H9 (cell line): ENCODE measurements at regions not wholly inside any gene's neighbourhood (a gene's known extent, or its start where the extent isn't known, plus 50 kb on each side); places are given as distances from the start of the nearest gene placed in this dataset.

Experiments used
- DNase-seq: peaks from one replicate; pipeline ENCODE4 v3.0.0-alpha.2; 2017
- H2AFZ ChIP-seq: one replicate; pipeline ENCODE4 v1.6.1; 2013; ENCODE audit warnings: mild to moderate bottlenecking, low read length, control low read depth, moderate library complexity
- H2AK5ac ChIP-seq: 2 replicates; pipeline ENCODE4 v1.6.1; 2013; ENCODE audit warnings: low read length, control low read depth, mixed read lengths; ENCODE audit not compliant: insufficient read length
- H2BK120ac ChIP-seq: one replicate; pipeline ENCODE4 v1.6.1; 2013; ENCODE audit warnings: low read depth, mild to moderate bottlenecking, low read length, control low read depth, inconsistent platforms; ENCODE audit not compliant: poor library complexity, severe bottlenecking
- H2BK12ac ChIP-seq: 2 replicates; pipeline ENCODE4 v1.6.1; 2013; ENCODE audit warnings: low read length, control low read depth, mixed read lengths, low read depth; ENCODE audit not compliant: insufficient read length
- H2BK15ac ChIP-seq: 2 replicates; pipeline ENCODE4 v1.6.1; 2013; ENCODE audit warnings: low read depth, low read length, control low read depth
- H2BK20ac ChIP-seq: one replicate; pipeline ENCODE4 v1.6.1; 2013; ENCODE audit warnings: low read depth, mild to moderate bottlenecking, low read length, control low read depth, inconsistent platforms; ENCODE audit not compliant: poor library complexity, severe bottlenecking
- H2BK5ac ChIP-seq: 2 replicates; pipeline ENCODE4 v1.6.1; 2013; ENCODE audit warnings: low read length, control low read depth, mixed read lengths; ENCODE audit not compliant: insufficient read length
- H3K14ac ChIP-seq: 2 replicates; pipeline ENCODE4 v1.6.1; 2013; ENCODE audit warnings: low read length, control low read depth; ENCODE audit not compliant: insufficient read depth
- H3K18ac ChIP-seq: 2 replicates; pipeline ENCODE4 v1.6.1; 2013; ENCODE audit warnings: low read depth, mild to moderate bottlenecking, mixed read lengths, low read length, control low read depth; ENCODE audit not compliant: insufficient read length
- H3K23ac ChIP-seq: 2 replicates; pipeline ENCODE4 v1.6.1; 2013; ENCODE audit warnings: low read length, control low read depth, mixed read lengths, low read depth; ENCODE audit not compliant: insufficient read length
- H3K23me2 ChIP-seq: 2 replicates; pipeline ENCODE4 v1.6.1; 2013; ENCODE audit warnings: low read depth, mild to moderate bottlenecking, mixed read lengths, low read length, control low read depth; ENCODE audit not compliant: insufficient read length, poor library complexity, severe bottlenecking
- H3K27ac ChIP-seq: 2 replicates; pipeline ENCODE4 v1.5.1; 2013; ENCODE audit warnings: low read length, control low read depth, mixed read lengths, low read depth; ENCODE audit not compliant: insufficient read length
- H3K27me3 ChIP-seq: 2 replicates; pipeline ENCODE4 v1.6.1; 2013; ENCODE audit warnings: low read length, control low read depth, inconsistent platforms; ENCODE audit not compliant: insufficient read depth
- H3K4ac ChIP-seq: 2 replicates; pipeline ENCODE4 v1.6.1; 2013; ENCODE audit warnings: low read depth, mild to moderate bottlenecking, control low read depth, inconsistent platforms, low read length, moderate library complexity
- H3K4me1 ChIP-seq: 2 replicates; pipeline ENCODE4 v1.6.1; 2013; ENCODE audit warnings: low read length, control low read depth, inconsistent platforms; ENCODE audit not compliant: insufficient read depth
- H3K4me2 ChIP-seq: 2 replicates; pipeline ENCODE4 v1.6.1; 2013; ENCODE audit warnings: low read length, control low read depth, mixed read lengths; ENCODE audit not compliant: insufficient read length, insufficient read depth
- H3K56ac ChIP-seq: 2 replicates; pipeline ENCODE4 v1.6.1; 2013; ENCODE audit warnings: low read depth, mild to moderate bottlenecking, mixed read lengths, low read length, control low read depth; ENCODE audit not compliant: insufficient read length
- H3K79me1 ChIP-seq: 2 replicates; pipeline ENCODE4 v1.6.1; 2013; ENCODE audit warnings: low read depth, mild to moderate bottlenecking, moderate library complexity, low read length, control low read depth, inconsistent platforms; ENCODE audit not compliant: insufficient read depth, poor library complexity, severe bottlenecking
- H3K79me2 ChIP-seq: 2 replicates; pipeline ENCODE4 v1.6.1; 2013; ENCODE audit warnings: low read length, control low read depth, inconsistent platforms; ENCODE audit not compliant: insufficient read depth
- H3K9ac ChIP-seq: 2 replicates; pipeline ENCODE4 v1.6.1; 2013; ENCODE audit warnings: low read length, control low read depth, mixed read lengths; ENCODE audit not compliant: insufficient read length; ENCODE audit errors: extremely low read depth
- H3K9me3 ChIP-seq: one replicate; pipeline ENCODE4 v1.6.1; 2013; ENCODE audit warnings: low read depth, low read length, inconsistent platforms; ENCODE audit not compliant: control insufficient read depth
- H3T11ph ChIP-seq: one replicate; pipeline ENCODE4 v1.6.1; 2013; ENCODE audit warnings: mild to moderate bottlenecking, low read length, control low read depth, inconsistent platforms
- H4K20me1 ChIP-seq: one replicate; pipeline ENCODE4 v1.6.1; 2013; ENCODE audit not compliant: control insufficient read depth, insufficient read length, insufficient read depth
- H4K5ac ChIP-seq: 2 replicates; pipeline ENCODE4 v1.6.1; 2013; ENCODE audit warnings: low read depth, mild to moderate bottlenecking, mixed read lengths, low read length, control low read depth; ENCODE audit not compliant: insufficient read length
- H4K8ac ChIP-seq: replicated peaks from 2 replicates; pipeline ENCODE4 v1.6.1; 2013; ENCODE audit warnings: low read length, control low read depth, mixed read lengths, low read depth; ENCODE audit not compliant: insufficient read length
- H4K91ac ChIP-seq: 2 replicates; pipeline ENCODE4 v1.6.1; 2013; ENCODE audit warnings: low read depth, mild to moderate bottlenecking, moderate library complexity, mixed read lengths, low read length, control low read depth; ENCODE audit not compliant: insufficient read length
- H3K27ac Mint-ChIP-seq, 3 experiments: 2 replicates in 2 of 3; 3 replicates in 1 of 3; pipeline ENCODE4 v1.8.0; 2020 to 2021; ENCODE audit warnings: mixed read lengths in 3 of 3, mild to moderate bottlenecking in 1 of 3, moderate library complexity in 1 of 3
- H3K27me3 Mint-ChIP-seq: 2 replicates; pipeline ENCODE4 v1.8.0; 2021; ENCODE audit warnings: low read depth, mild to moderate bottlenecking, moderate library complexity, mixed read lengths
- H3K36me3 Mint-ChIP-seq, 3 experiments: 2 replicates in 2 of 3; 3 replicates in 1 of 3; pipeline ENCODE4 v1.8.0; 2020 to 2021; ENCODE audit warnings: low read depth in 3 of 3, mixed read lengths in 3 of 3; ENCODE audit not compliant: insufficient read depth in 1 of 3
- H3K4me1 Mint-ChIP-seq, 2 experiments: 2 replicates each; pipeline ENCODE4 v1.8.0; 2020; ENCODE audit warnings: mixed read lengths in 2 of 2
- H3K4me3 Mint-ChIP-seq, 2 experiments: 2 replicates in 1 of 2; 3 replicates in 1 of 2; pipeline ENCODE4 v1.8.0; 2020 to 2021; ENCODE audit warnings: mild to moderate bottlenecking in 2 of 2, mixed read lengths in 2 of 2, moderate library complexity in 1 of 2
- H3K9me3 Mint-ChIP-seq, 2 experiments: 2 replicates in 1 of 2; 3 replicates in 1 of 2; pipeline ENCODE4 v1.8.0; 2020; ENCODE audit warnings: mild to moderate bottlenecking in 2 of 2, mixed read lengths in 2 of 2, moderate library complexity in 1 of 2
- CTCF ChIP-seq: fragments of 200-600 bp; sonication (generic); conservative IDR thresholded peaks from 3 replicates; pipeline ENCODE4 v1.8.0; 2021; ENCODE audit warnings: antibody characterized with exemption, mild to moderate bottlenecking
- WGBS: extraction: QIAGEN DNeasy Blood & Tissue Kit; methylation state at CpG from one replicate; pipeline ENCODE4 v1.1.7; 2013; ENCODE audit warnings: missing lambda C conversion rate, low lambda C conversion rate, mixed read lengths; ENCODE audit not compliant: insufficient read length; ENCODE audit errors: extremely low coverage; 5-methylcytosine and 5-hydroxymethylcytosine counted together

GRCh38 chr7:113610572-113610971 is 308.2 kb downstream of the PPP1R3A start:
- Histone ChIP-seq H4K5ac (no peak overlapping the region), H3K79me2 (no peaks in the 10 kb centered on the region), H4K20me1 (no peaks in the 10 kb centered on the region), H4K91ac (no peak overlapping the region), H3K23me2 (no peaks in the 10 kb centered on the region), H3K23ac (no peak overlapping the region), H2BK15ac (no peak overlapping the region), H3K79me1 (no peaks in the 10 kb centered on the region), H2BK12ac (no peak overlapping the region), H3K27ac (no peak overlapping the region), H3K56ac (no peak overlapping the region), H3K9me3 (no peaks in the 10 kb centered on the region), H2BK5ac (no peak overlapping the region), H2AK5ac (no peak overlapping the region), H3K4me2 (no peak overlapping the region), H3K14ac (no peak overlapping the region), H3K27me3 (no peaks in the 10 kb centered on the region), H2BK20ac (no peak overlapping the region), H3K4ac (no peak overlapping the region), H2AFZ (no peak overlapping the region), H3K18ac (no peak overlapping the region), H4K8ac (no peak overlapping the region), H3K9ac (no peak overlapping the region), H2BK120ac (no peak overlapping the region), H3T11ph (no peak overlapping the region), H3K4me1 (no peaks in the 10 kb centered on the region)
- no peaks in the 10 kb centered on the region for H3K4me1 Mint-ChIP-seq
- no peaks in the 10 kb centered on the region; the same call in 1 of the 2 replicates for H3K27me3 Mint-ChIP-seq
- TF ChIP-seq CTCF, result no peak
- no peak for DNase-seq
- H3K36me3 Mint-ChIP-seq, result peaks cover 0 to 2% (median 0%) of the 10 kb centered on the region in 3 experiments; a peak in 2 of 7 replicates
- no CpG with 5 or more reads among the region's 2 CpGs for WGBS
- no peak overlapping the region for H3K27ac Mint-ChIP-seq
- no peak overlapping the region for H3K4me3 Mint-ChIP-seq
- H3K9me3 Mint-ChIP-seq, result peaks cover 0 to 8% of the 10 kb centered on the region in 2 experiments; a peak in 3 of 5 replicates
